ENCODE measurements at regions not wholly inside any gene's neighbourhood (a gene's known extent, or its start where the extent isn't known, plus 50 kb on each side); places are given as distances from the start of the nearest gene placed in this dataset.

DNA sequence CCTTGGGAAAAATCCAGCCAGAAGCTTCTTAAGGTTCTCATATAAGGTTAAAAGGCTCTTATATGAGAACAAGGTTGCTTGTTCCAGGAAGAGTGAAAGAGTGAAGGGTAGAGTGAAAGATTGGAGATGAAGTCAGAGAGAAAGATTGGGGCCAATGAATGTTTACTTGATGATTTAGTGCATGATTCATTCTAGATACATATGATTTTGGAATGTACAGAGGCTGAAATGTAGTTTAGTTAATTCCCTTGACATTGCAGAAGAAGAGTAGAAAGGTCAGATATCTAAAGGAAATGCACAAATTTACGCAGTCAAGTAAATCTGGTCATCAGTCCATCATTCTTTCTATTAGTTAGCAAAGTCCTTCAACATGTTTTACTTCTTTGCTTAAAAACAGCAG lies 619.8 kb upstream of the ZNF717 start:
- no peak for TF ChIP-seq RAD21 (IDR thresholded peaks at IDR 0.05; ENCODE audit: low read depth)
- TF ChIP-seq NFIC (IDR thresholded peaks at IDR 0.05): no peak
- TF ChIP-seq, protein P1, sequence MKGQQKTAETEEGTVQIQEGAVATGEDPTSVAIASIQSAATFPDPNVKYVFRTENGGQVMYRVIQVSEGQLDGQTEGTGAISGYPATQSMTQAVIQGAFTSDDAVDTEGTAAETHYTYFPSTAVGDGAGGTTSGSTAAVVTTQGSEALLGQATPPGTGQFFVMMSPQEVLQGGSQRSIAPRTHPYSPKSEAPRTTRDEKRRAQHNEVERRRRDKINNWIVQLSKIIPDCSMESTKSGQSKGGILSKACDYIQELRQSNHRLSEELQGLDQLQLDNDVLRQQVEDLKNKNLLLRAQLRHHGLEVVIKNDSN (IDR thresholded peaks at IDR 0.05): no peak
- TF ChIP-seq CEBPB (IDR thresholded peaks at IDR 0.05): no peak
- no peak for TF ChIP-seq TAF1 (IDR thresholded peaks at IDR 0.05; ENCODE audit: low read depth)
- no peak for TF ChIP-seq CREB1 (IDR thresholded peaks at IDR 0.05; ENCODE audit: low read depth)

- TF ChIP-seq TAF1 (IDR thresholded peaks at IDR 0.05; ENCODE audit: low read depth): no peak
- TF ChIP-seq TCF12 (IDR thresholded peaks at IDR 0.05; ENCODE audit: low read depth): no peak
- TF ChIP-seq EP300 (IDR thresholded peaks at IDR 0.05; ENCODE audit: borderline replicate concordance): no peak
- no peak for TF ChIP-seq RAD21 (IDR thresholded peaks at IDR 0.05; ENCODE audit: low read depth)
- no peak for TF ChIP-seq CEBPB (IDR thresholded peaks at IDR 0.05)
- TF ChIP-seq, protein P1 (IDR thresholded peaks at IDR 0.05): no peak
- no peak for TF ChIP-seq NFIC (IDR thresholded peaks at IDR 0.05)
- TF ChIP-seq ZBTB7A (IDR thresholded peaks at IDR 0.05; ENCODE audit: low read depth): no peak
- TF ChIP-seq EGR1 (IDR thresholded peaks at IDR 0.05): no peak
- TF ChIP-seq REST (IDR thresholded peaks at IDR 0.05; ENCODE audit: low read depth): no peak
- TF ChIP-seq MAX (IDR thresholded peaks at IDR 0.05): no peak
- no peak for TF ChIP-seq TEAD4 (IDR thresholded peaks at IDR 0.05)
- no peak for TF ChIP-seq FOXM1 (IDR thresholded peaks at IDR 0.05; ENCODE audit: borderline replicate concordance, low read depth)
- TF ChIP-seq CREB1 (IDR thresholded peaks at IDR 0.05; ENCODE audit: low read depth): no peak
- TF ChIP-seq YY1 (IDR thresholded peaks at IDR 0.05; ENCODE audit: low read depth): no peak
Measured at GRCh38 chr3:76410762-76411281, 625.5 kb upstream of the ZNF717 start.

DNA sequence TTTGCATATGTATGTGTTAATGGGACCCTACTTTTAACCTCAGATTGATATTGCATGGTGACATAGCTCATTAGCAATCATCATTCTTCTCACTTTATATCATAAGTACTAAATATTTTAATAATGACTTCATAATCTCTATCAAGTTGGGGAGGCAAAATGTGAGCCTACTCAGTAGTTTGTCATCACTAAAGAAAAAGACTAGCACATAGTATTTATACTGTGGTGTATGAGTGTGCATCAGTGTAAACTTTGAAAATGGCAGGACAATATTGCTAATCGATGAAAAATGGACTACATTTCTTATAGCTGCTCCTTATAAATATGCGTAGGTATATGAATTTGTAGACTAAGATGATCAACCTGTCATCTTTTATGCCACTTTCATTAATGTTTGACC lies 624.5 kb upstream of the ROBO2 start:
- TF ChIP-seq MAX (IDR thresholded peaks at IDR 0.05): no peak

- TF ChIP-seq, protein P1 (IDR thresholded peaks at IDR 0.05): no peak
- no peak for TF ChIP-seq REST (IDR thresholded peaks at IDR 0.05; ENCODE audit: low read depth)
- no peak for TF ChIP-seq NFIC (IDR thresholded peaks at IDR 0.05)
- no peak for TF ChIP-seq EGR1 (IDR thresholded peaks at IDR 0.05)
- no peak for TF ChIP-seq MAX (IDR thresholded peaks at IDR 0.05)
- TF ChIP-seq ZBTB7A (IDR thresholded peaks at IDR 0.05; ENCODE audit: low read depth): no peak
- no peak for TF ChIP-seq RAD21 (IDR thresholded peaks at IDR 0.05; ENCODE audit: low read depth)
- no peak for TF ChIP-seq TAF1 (IDR thresholded peaks at IDR 0.05; ENCODE audit: low read depth)
- TF ChIP-seq TCF12 (IDR thresholded peaks at IDR 0.05; ENCODE audit: low read depth): no peak
- no peak for TF ChIP-seq CEBPB (IDR thresholded peaks at IDR 0.05)
- TF ChIP-seq FOXM1 (IDR thresholded peaks at IDR 0.05; ENCODE audit: borderline replicate concordance, low read depth): no peak
- TF ChIP-seq EP300 (IDR thresholded peaks at IDR 0.05; ENCODE audit: borderline replicate concordance): no peak
- no peak for TF ChIP-seq TEAD4 (IDR thresholded peaks at IDR 0.05)
- TF ChIP-seq CREB1 (IDR thresholded peaks at IDR 0.05; ENCODE audit: low read depth): no peak
- no peak for TF ChIP-seq YY1 (IDR thresholded peaks at IDR 0.05; ENCODE audit: low read depth)
Measured at GRCh38 chr3:76429581-76430177, 610.2 kb upstream of the ROBO2 start.

DNA sequence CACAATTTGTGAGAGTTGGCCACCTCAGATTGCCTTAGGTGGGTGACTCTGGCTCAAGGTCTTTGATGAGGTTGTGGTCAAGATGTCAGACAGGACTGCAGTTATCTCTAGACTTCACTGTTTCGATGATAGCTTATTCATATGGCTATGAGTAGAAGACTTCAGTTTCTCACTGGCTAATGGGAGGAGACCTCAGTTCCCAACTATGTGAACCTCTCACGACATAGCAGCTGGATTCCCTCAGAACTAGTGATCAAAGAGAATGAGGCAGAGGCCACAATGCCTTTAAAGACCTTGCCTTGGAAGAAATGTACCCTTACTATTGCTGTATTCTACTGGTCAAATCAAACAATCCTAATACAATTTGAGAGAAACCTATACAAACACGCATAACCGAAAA lies 607.5 kb upstream of the ROBO2 start:
- TF ChIP-seq TEAD4 (IDR thresholded peaks at IDR 0.05) (no peak), NFIC (IDR thresholded peaks at IDR 0.05) (no peak), TAF1 (IDR thresholded peaks at IDR 0.05; ENCODE audit: low read depth) (no peak), CEBPB (IDR thresholded peaks at IDR 0.05) (no peak), FOXM1 (IDR thresholded peaks at IDR 0.05; ENCODE audit: borderline replicate concordance, low read depth) (no peak), YY1 (IDR thresholded peaks at IDR 0.05; ENCODE audit: low read depth) (no peak), MAX (IDR thresholded peaks at IDR 0.05) (no peak), EGR1 (IDR thresholded peaks at IDR 0.05) (no peak), RAD21 (IDR thresholded peaks at IDR 0.05; ENCODE audit: low read depth) (no peak), TCF12 (IDR thresholded peaks at IDR 0.05; ENCODE audit: low read depth) (no peak), REST (IDR thresholded peaks at IDR 0.05; ENCODE audit: low read depth) (no peak), ZBTB7A (IDR thresholded peaks at IDR 0.05; ENCODE audit: low read depth) (no peak), CREB1 (IDR thresholded peaks at IDR 0.05; ENCODE audit: low read depth) (no peak), EP300 (IDR thresholded peaks at IDR 0.05; ENCODE audit: borderline replicate concordance) (no peak)
- TF ChIP-seq, protein P1 (IDR thresholded peaks at IDR 0.05): no peak
